IMR-90 (cell line): ENCODE measurements at regions not wholly inside any gene's neighbourhood (a gene's known extent, or its start where the extent isn't known, plus 50 kb on each side); places are given as distances from the start of the nearest gene placed in this dataset.

Source experiments
- ATAC-seq: fragments of 200-7000 bp; cut with Tn5 transposase; 2 replicates; pipeline ENCODE4 v1.9.1; 2020; ENCODE audit warnings: low read depth, mild to moderate bottlenecking, moderate library complexity
- BruUV-seq: library from RNA; stranded (reverse); fragments of 400-500 nt; replicated peaks from 2 replicates; lab custom pipeline; 2021; lab: Mats Ljungman, UMichigan
- CTCF ChIA-PET: fragments of 300-600 bp; formaldehyde crosslinking; extraction: SDS; loops from one replicate; lab custom pipeline; 2021; ENCODE audit warnings: antibody characterized with exemption; lab: Yijun Ruan, JAX
- POLR2A ChIA-PET: fragments of 300-600 bp; sonication (Branson Sonifier 250); formaldehyde crosslinking; loops from one replicate; lab custom pipeline; 2022; ENCODE audit warnings: antibody characterized with exemption; ENCODE audit not compliant: unreplicated experiment; lab: Charles Lee
- DNase-seq: peaks from one replicate; pipeline ENCODE4 v3.0.0; 2013
- H2AFZ ChIP-seq: replicated peaks from 2 replicates; pipeline ENCODE3; 2013; ENCODE audit warnings: low read length, mild to moderate bottlenecking; ENCODE audit not compliant: poor library complexity
- H2AK5ac ChIP-seq: 2 replicates; pipeline ENCODE4 v1.6.1; 2013; ENCODE audit warnings: low read depth, low read length, inconsistent platforms
- H2AK9ac ChIP-seq: replicated peaks from 2 replicates; pipeline ENCODE3; 2013; ENCODE audit warnings: mild to moderate bottlenecking, low read depth, low read length, moderate library complexity; ENCODE audit not compliant: poor library complexity
- H2BK120ac ChIP-seq: 2 replicates; pipeline ENCODE4 v1.6.1; 2013; ENCODE audit warnings: low read depth, low read length, inconsistent platforms
- H2BK15ac ChIP-seq: 3 replicates; pipeline ENCODE4 v1.6.1; 2013; ENCODE audit warnings: low read depth, low read length, inconsistent platforms
- H2BK20ac ChIP-seq: 2 replicates; pipeline ENCODE4 v1.6.1; 2013; ENCODE audit warnings: low read depth, mild to moderate bottlenecking, inconsistent platforms, low read length, moderate library complexity
- H2BK5ac ChIP-seq: 2 replicates; pipeline ENCODE4 v1.6.1; 2013; ENCODE audit warnings: mild to moderate bottlenecking, low read depth, low read length, inconsistent platforms; ENCODE audit not compliant: poor library complexity, severe bottlenecking
- H3K14ac ChIP-seq: replicated peaks from 2 replicates; pipeline ENCODE4 v1.6.1; 2013; ENCODE audit warnings: low read depth, low read length, inconsistent platforms
- H3K18ac ChIP-seq: 2 replicates; pipeline ENCODE4 v1.6.1; 2013; ENCODE audit warnings: low read depth, low read length, control low read depth
- H3K23ac ChIP-seq: 2 replicates; pipeline ENCODE4 v1.6.1; 2013; ENCODE audit warnings: low read depth, low read length, inconsistent platforms
- H3K27ac ChIP-seq: 2 replicates; pipeline ENCODE4 v1.5.1; 2013; ENCODE audit warnings: mild to moderate bottlenecking, control low read depth, low read length; ENCODE audit not compliant: insufficient read depth
- H3K27me3 ChIP-seq: 2 replicates; pipeline ENCODE4 v1.6.1; 2013; ENCODE audit warnings: low read length; ENCODE audit not compliant: control insufficient read depth, insufficient read depth
- H3K36me3 ChIP-seq: 2 replicates; pipeline ENCODE4 v1.6.1; 2013; ENCODE audit warnings: low read length, mixed read lengths; ENCODE audit not compliant: control insufficient read depth, insufficient read depth
- H3K4ac ChIP-seq: 2 replicates; pipeline ENCODE4 v1.6.1; 2013; ENCODE audit warnings: low read depth, low read length, inconsistent platforms
- H3K4me1 ChIP-seq: 2 replicates; pipeline ENCODE4 v1.6.1; 2013; ENCODE audit warnings: low read length, mixed read lengths; ENCODE audit not compliant: control insufficient read depth, insufficient read depth
- H3K4me2 ChIP-seq: 2 replicates; pipeline ENCODE4 v1.6.1; 2013; ENCODE audit warnings: low read depth, mild to moderate bottlenecking, control low read depth, low read length, moderate library complexity
- H3K4me3 ChIP-seq: 2 replicates; pipeline ENCODE4 v1.5.1; 2013; ENCODE audit warnings: low read depth, mild to moderate bottlenecking, control low read depth, low read length, moderate library complexity; ENCODE audit not compliant: insufficient read depth
- H3K56ac ChIP-seq: 2 replicates; pipeline ENCODE4 v1.6.1; 2013; ENCODE audit warnings: low read length, inconsistent platforms; ENCODE audit not compliant: insufficient read depth; ENCODE audit errors: extremely low read depth
- H3K79me1 ChIP-seq, 2 experiments: 2 replicates each; pipeline ENCODE4 v1.6.1; 2013; ENCODE audit warnings: low read length in 2 of 2, inconsistent platforms in 1 of 2, low read depth in 1 of 2
- H3K9ac ChIP-seq: 2 replicates; pipeline ENCODE4 v1.6.1; 2013; ENCODE audit warnings: low read depth, low read length, control low read depth
- H3K9me1 ChIP-seq: 2 replicates; pipeline ENCODE4 v1.6.1; 2013; ENCODE audit warnings: low read length, inconsistent platforms; ENCODE audit not compliant: insufficient read depth
- H3K9me3 ChIP-seq: 2 replicates; pipeline ENCODE4 v1.6.1; 2013; ENCODE audit warnings: low read length; ENCODE audit not compliant: control insufficient read depth, insufficient read depth
- H4K20me1 ChIP-seq: 2 replicates; pipeline ENCODE4 v1.6.1; 2013; ENCODE audit warnings: low read length, inconsistent platforms; ENCODE audit not compliant: insufficient read depth
- H4K5ac ChIP-seq: 2 replicates; pipeline ENCODE4 v1.6.1; 2013; ENCODE audit warnings: mild to moderate bottlenecking, low read depth, low read length, control low read depth
- H4K8ac ChIP-seq, 2 experiments: 2 replicates each; pipeline ENCODE4 v1.6.1; 2013; ENCODE audit warnings: low read depth in 2 of 2, low read length in 2 of 2, control low read depth in 1 of 2, inconsistent platforms in 1 of 2
- H4K91ac ChIP-seq: 2 replicates; pipeline ENCODE4 v1.6.1; 2013; ENCODE audit warnings: low read depth, low read length, inconsistent platforms; ENCODE audit not compliant: insufficient read depth
- BHLHE40 ChIP-seq: fragments of 150-350 bp; IDR thresholded peaks from 2 replicates; pipeline ENCODE4 v1.6.1; 2016; ENCODE audit warnings: mild to moderate bottlenecking, low read depth, low read length
- CEBPB ChIP-seq: IDR thresholded peaks from 2 replicates; pipeline ENCODE4 v1.6.1; 2012; ENCODE audit warnings: low read depth, low read length, improper control_type of control experiment
- CHD1 ChIP-seq: IDR thresholded peaks from 2 replicates; pipeline ENCODE4 v1.6.1; 2012; ENCODE audit warnings: low read depth, low read length, improper control_type of control experiment
- ELK1 ChIP-seq: fragments of 150-350 bp; IDR thresholded peaks from 2 replicates; pipeline ENCODE4 v1.6.1; 2016; ENCODE audit warnings: low read depth, mild to moderate bottlenecking, low read length, moderate library complexity, borderline replicate concordance
- MAFK ChIP-seq: IDR thresholded peaks from 2 replicates; pipeline ENCODE4 v1.6.1; 2012; ENCODE audit warnings: low read depth, low read length, improper control_type of control experiment
- MAZ ChIP-seq: IDR thresholded peaks from 2 replicates; pipeline ENCODE4 v1.6.1; 2012; ENCODE audit warnings: low read depth, mild to moderate bottlenecking, low read length, improper control_type of control experiment, moderate library complexity, borderline replicate concordance
- MXI1 ChIP-seq: IDR thresholded peaks from 2 replicates; pipeline ENCODE4 v1.6.1; 2012; ENCODE audit warnings: low read depth, mild to moderate bottlenecking, low read length, moderate library complexity, borderline replicate concordance
- RFX5 ChIP-seq: IDR thresholded peaks from 2 replicates; pipeline ENCODE4 v1.8.0; 2012; ENCODE audit warnings: low read depth, mild to moderate bottlenecking, low read length, moderate library complexity
- WGBS, 2 experiments: methylation state at CpG; one replicate each; pipeline versions ENCODE4 v1.1.5 to v1.1.7; 2013; ENCODE audit warnings: missing lambda C conversion rate in 2 of 2; ENCODE audit not compliant: insufficient read length in 1 of 2; ENCODE audit errors: extremely low coverage in 2 of 2; 5-methylcytosine and 5-hydroxymethylcytosine counted together
- dilution Hi-C: fragments of 300-500 bp; cut with HindIII; formaldehyde crosslinking; loops from one replicate; pipeline ENCODE4 v1.14.3; 2018; ENCODE audit warnings: low sequenced_read_pairs; ENCODE audit not compliant: unreplicated experiment
- in situ Hi-C: fragments of 300-500 bp; cut with MboI; formaldehyde crosslinking; loops from 3 replicates; pipeline ENCODE4 v1.14.3; 2019; ENCODE audit warnings: low sequenced_read_pairs, inconsistent platforms, mixed read lengths
- intact Hi-C: fragments of 100-400 bp; cut with micrococcal nuclease; formaldehyde crosslinking; loops from 2 replicates; pipeline ENCODE4 v1.10.0; 2022

- ATAC-seq, result no peak
- WGBS, 2 experiments, result no CpG with 5 or more reads among the region's 6 CpGs
- H4K91ac ChIP-seq, result no peak overlapping the region
- H3K18ac ChIP-seq, result no peak overlapping the region
- H3K14ac ChIP-seq, result no peak overlapping the region
- no peaks in the 10 kb centered on the region for H3K9me3 ChIP-seq
- H3K79me1 ChIP-seq, result no peaks in the 10 kb centered on the region
- H2BK120ac ChIP-seq, result no peak overlapping the region
- dilution Hi-C loops (no loop called here), intact Hi-C loops (no loop called here), in situ Hi-C loops (no loop called here)
- no peaks in the 10 kb centered on the region for H3K36me3 ChIP-seq
- H3K56ac ChIP-seq, result no peak overlapping the region
- H3K23ac ChIP-seq, result no peak overlapping the region
- H2AK9ac ChIP-seq, result no peak overlapping the region
- H3K4ac ChIP-seq, result no peak overlapping the region
- H2BK20ac ChIP-seq, result no peak overlapping the region
- H4K8ac ChIP-seq, result no peak overlapping the region
- no peak overlapping the region for H2BK5ac ChIP-seq
- no peak overlapping the region for H3K4me2 ChIP-seq
- H3K9ac ChIP-seq, result no peak overlapping the region
- H3K9me1 ChIP-seq, result no peaks in the 10 kb centered on the region
- H3K4me3 ChIP-seq, result no peak overlapping the region
- no peaks in the 10 kb centered on the region for H3K4me1 ChIP-seq
- peak; percentile 0 for DNase-seq
- ChIA-PET POLR2A (no interaction called here), CTCF (no interaction called here)
- H3K27ac ChIP-seq, result no peak overlapping the region
- BruUV-seq, result no TSS peak
- H3K27me3 ChIP-seq, result no peaks in the 10 kb centered on the region
- H2AK5ac ChIP-seq, result no peak overlapping the region
- H4K5ac ChIP-seq, result no peak overlapping the region
- no peak overlapping the region for H2BK15ac ChIP-seq
- H2AFZ ChIP-seq, result no peak overlapping the region
- H4K20me1 ChIP-seq, result no peaks in the 10 kb centered on the region
- TF ChIP-seq ELK1 (no peak), CEBPB (no peak), MAFK (no peak), MAZ (no peak), RFX5 (no peak), CHD1 (no peak), MXI1 (no peak), BHLHE40 (no peak)
Observed at GRCh38 chr4:31272331-31273061, 552.3 kb downstream of the PCDH7 start.
